K562 (cell line): ENCODE measurements at regions not wholly inside any gene's neighbourhood (a gene's known extent, or its start where the extent isn't known, plus 50 kb on each side); places are given as distances from the start of the nearest gene placed in this dataset.

Experiments
- CREB1 ChIP-seq, 2 experiments: sonication (generic) in 1 of 2; formaldehyde crosslinking in 1 of 2; IDR thresholded peaks; 2 replicates each; pipeline versions ENCODE4 v1.6.1 to v1.8.0; 2012 to 2022; ENCODE audit warnings: inconsistent platforms in 1 of 2, mild to moderate bottlenecking in 1 of 2, missing genetic modification reagents in 1 of 2, moderate library complexity in 1 of 2
- CTCF ChIP-seq, 3 experiments: IDR thresholded peaks in 2 of 3; conservative IDR thresholded peaks in 1 of 3; 2 replicates each; pipeline ENCODE4 v1.5.1; 2011 to 2012; ENCODE audit warnings: low read length in 3 of 3, mild to moderate bottlenecking in 3 of 3, control low read depth in 2 of 3, improper control_type of control experiment in 1 of 3, inconsistent platforms in 1 of 3, low read depth in 1 of 3, mixed read lengths in 1 of 3, moderate library complexity in 1 of 3; ENCODE audit not compliant: insufficient read depth in 2 of 3
- E2F1 ChIP-seq: sonication (generic); formaldehyde crosslinking; IDR thresholded peaks from 2 replicates; pipeline ENCODE4 v1.8.1; 2023; ENCODE audit warnings: mild to moderate bottlenecking, missing genetic modification reagents, moderate library complexity
- FUS ChIP-seq: fragments of 200-400 bp; formaldehyde crosslinking; optimal IDR thresholded peaks from 2 replicates; pipeline ENCODE3; 2017; ENCODE audit warnings: low read depth, low read length
- KLF6 ChIP-seq: fragments of 250-450 bp; sonication (Bioruptor Pico); IDR thresholded peaks from 2 replicates; pipeline ENCODE4 v1.4.0; 2020; ENCODE audit warnings: mild to moderate bottlenecking, moderate library complexity, borderline replicate concordance
- PRPF4 ChIP-seq: fragments of 200-400 bp; formaldehyde crosslinking; IDR thresholded peaks from one replicate; pipeline ENCODE4 v1.6.1; 2017; ENCODE audit warnings: low read length, low read depth, mild to moderate bottlenecking; ENCODE audit not compliant: insufficient read depth, poor library complexity, severe bottlenecking
- RB1 ChIP-seq: fragments of 450-650 bp; IDR thresholded peaks from 2 replicates; pipeline ENCODE4 v1.6.1; 2017; ENCODE audit warnings: low read depth, mild to moderate bottlenecking
- TAF1 ChIP-seq: IDR thresholded peaks from 2 replicates; pipeline ENCODE4 v1.6.1; 2011; ENCODE audit warnings: mild to moderate bottlenecking, low read length, moderate library complexity; ENCODE audit not compliant: insufficient read depth, control insufficient read depth, severe bottlenecking; ENCODE audit errors: extremely low read depth
- TEAD4 ChIP-seq, 2 experiments: sonication (generic) in 1 of 2; formaldehyde crosslinking in 1 of 2; IDR thresholded peaks; 2 replicates each; pipeline versions ENCODE4 v1.6.1 to v1.8.0; 2012 to 2022; ENCODE audit warnings: borderline replicate concordance in 1 of 2, inconsistent platforms in 1 of 2, low read length in 1 of 2, mild to moderate bottlenecking in 1 of 2, missing genetic modification reagents in 1 of 2
- ZBTB33 ChIP-seq: sonication (generic); formaldehyde crosslinking; IDR thresholded peaks from 2 replicates; pipeline ENCODE4 v1.8.1; 2023; ENCODE audit warnings: mild to moderate bottlenecking, missing genetic modification reagents
- ZNF23 ChIP-seq: fragments of 250-450 bp; sonication (Bioruptor Pico); IDR thresholded peaks from 2 replicates; pipeline ENCODE4 v1.4.0; 2020; ENCODE audit warnings: mild to moderate bottlenecking
- ZNF592 ChIP-seq: fragments of 450-650 bp; IDR thresholded peaks from 2 replicates; pipeline ENCODE4 v1.6.1; 2017; ENCODE audit warnings: antibody characterized with exemption, mild to moderate bottlenecking
- TF ChIP-seq, protein P1 (sequence below): sonication (generic); formaldehyde crosslinking; IDR thresholded peaks from 2 replicates; pipeline ENCODE4 v1.8.0; 2022; ENCODE audit warnings: missing genetic modification reagents, mild to moderate bottlenecking, borderline replicate concordance
- TF ChIP-seq, protein P2 (sequence below): fragments of 450-650 bp; formaldehyde crosslinking; IDR thresholded peaks from 2 replicates; pipeline ENCODE4 v1.4.0; 2022; ENCODE audit warnings: missing genetic modification characterization

GRCh38 chr6:169989594-169989993, 238.2 kb downstream of the ERMARD start:
- no peak for TF ChIP-seq FUS
- TF ChIP-seq, protein P1, sequence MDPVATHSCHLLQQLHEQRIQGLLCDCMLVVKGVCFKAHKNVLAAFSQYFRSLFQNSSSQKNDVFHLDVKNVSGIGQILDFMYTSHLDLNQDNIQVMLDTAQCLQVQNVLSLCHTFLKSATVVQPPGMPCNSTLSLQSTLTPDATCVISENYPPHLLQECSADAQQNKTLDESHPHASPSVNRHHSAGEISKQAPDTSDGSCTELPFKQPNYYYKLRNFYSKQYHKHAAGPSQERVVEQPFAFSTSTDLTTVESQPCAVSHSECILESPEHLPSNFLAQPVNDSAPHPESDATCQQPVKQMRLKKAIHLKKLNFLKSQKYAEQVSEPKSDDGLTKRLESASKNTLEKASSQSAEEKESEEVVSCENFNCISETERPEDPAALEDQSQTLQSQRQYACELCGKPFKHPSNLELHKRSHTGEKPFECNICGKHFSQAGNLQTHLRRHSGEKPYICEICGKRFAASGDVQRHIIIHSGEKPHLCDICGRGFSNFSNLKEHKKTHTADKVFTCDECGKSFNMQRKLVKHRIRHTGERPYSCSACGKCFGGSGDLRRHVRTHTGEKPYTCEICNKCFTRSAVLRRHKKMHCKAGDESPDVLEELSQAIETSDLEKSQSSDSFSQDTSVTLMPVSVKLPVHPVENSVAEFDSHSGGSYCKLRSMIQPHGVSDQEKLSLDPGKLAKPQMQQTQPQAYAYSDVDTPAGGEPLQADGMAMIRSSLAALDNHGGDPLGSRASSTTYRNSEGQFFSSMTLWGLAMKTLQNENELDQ (CRISPR knock-in tag), result no peak
- TF ChIP-seq RB1, result no peak
- no peak for TF ChIP-seq PRPF4
- no peak for TF ChIP-seq CREB1 (IDR thresholded peaks at IDR 0.05)
- TF ChIP-seq CREB1 (CRISPR knock-in tag; IDR thresholded peaks at IDR 0.05), result no peak
- TF ChIP-seq KLF6 (CRISPR knock-in tag), result no peak
- no peak for TF ChIP-seq ZBTB33 (CRISPR knock-in tag)
- TF ChIP-seq TEAD4 (IDR thresholded peaks at IDR 0.05; ENCODE audit: low read length), result no peak
- no peak for TF ChIP-seq TEAD4 (CRISPR knock-in tag; IDR thresholded peaks at IDR 0.05; ENCODE audit: borderline replicate concordance)
- TF ChIP-seq, protein P2, sequence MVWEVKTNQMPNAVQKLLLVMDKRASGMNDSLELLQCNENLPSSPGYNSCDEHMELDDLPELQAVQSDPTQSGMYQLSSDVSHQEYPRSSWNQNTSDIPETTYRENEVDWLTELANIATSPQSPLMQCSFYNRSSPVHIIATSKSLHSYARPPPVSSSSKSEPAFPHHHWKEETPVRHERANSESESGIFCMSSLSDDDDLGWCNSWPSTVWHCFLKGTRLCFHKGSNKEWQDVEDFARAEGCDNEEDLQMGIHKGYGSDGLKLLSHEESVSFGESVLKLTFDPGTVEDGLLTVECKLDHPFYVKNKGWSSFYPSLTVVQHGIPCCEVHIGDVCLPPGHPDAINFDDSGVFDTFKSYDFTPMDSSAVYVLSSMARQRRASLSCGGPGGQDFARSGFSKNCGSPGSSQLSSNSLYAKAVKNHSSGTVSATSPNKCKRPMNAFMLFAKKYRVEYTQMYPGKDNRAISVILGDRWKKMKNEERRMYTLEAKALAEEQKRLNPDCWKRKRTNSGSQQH (CRISPR knock-in tag), result no peak
- TF ChIP-seq E2F1 (CRISPR knock-in tag), result no peak
- no peak for TF ChIP-seq TAF1
- no peak for TF ChIP-seq ZNF592
- no peak for TF ChIP-seq CTCF (IDR thresholded peaks at IDR 0.05 in 2 of 3, conservative IDR thresholded peaks at IDR 0.05 in 1 of 3; ENCODE audit: insufficient read depth in 2 of 3, low read depth in 1 of 3, low read length in 3 of 3)
- no peak for TF ChIP-seq ZNF23 (CRISPR knock-in tag)
